ENCODE measurements at regions not wholly inside any gene's neighbourhood (a gene's known extent, or its start where the extent isn't known, plus 50 kb on each side); places are given as distances from the start of the nearest gene placed in this dataset.

GRCh38 chr13:73440296-73440895 lies 381.6 kb downstream of the KLF5 start:
- DNase-seq (ENCODE audit: low read depth): no peak

GRCh38 chr13:73433890-73434289 lies 375.1 kb downstream of the KLF5 start:
- DNase-seq (ENCODE audit: low read depth): no peak

GRCh38 chr13:73433458-73433857 lies 374.7 kb downstream of the KLF5 start:
- no peak for DNase-seq (ENCODE audit: low read depth)

GRCh38 chr13:73429701-73430100 lies 370.9 kb downstream of the KLF5 start:
- no peak for DNase-seq (ENCODE audit: low read depth)

GRCh38 chr13:73428706-73429105 lies 369.9 kb downstream of the KLF5 start:
- no peak for DNase-seq (ENCODE audit: low read depth)

GRCh38 chr13:73428137-73428536 lies 369.3 kb downstream of the KLF5 start:
- no peak for DNase-seq (ENCODE audit: low read depth)

GRCh38 chr13:73422973-73423372 lies 364.2 kb downstream of the KLF5 start:
- DNase-seq (ENCODE audit: low read depth): no peak

- no peak for DNase-seq (ENCODE audit: low read depth)
Observed at GRCh38 chr13:73421310-73421912, 362.6 kb downstream of the KLF5 start.

GRCh38 chr13:73419186-73419585 lies 360.4 kb downstream of the KLF5 start:
- DNase-seq (ENCODE audit: low read depth): no peak

- no peak for DNase-seq (ENCODE audit: low read depth)
Observed at GRCh38 chr13:73417012-73417615, 358.3 kb downstream of the KLF5 start.

- DNase-seq (ENCODE audit: low read depth): no peak
Observed at GRCh38 chr13:73416093-73416492, 357.3 kb downstream of the KLF5 start.

GRCh38 chr13:73413656-73414055 lies 354.9 kb downstream of the KLF5 start:
- DNase-seq (ENCODE audit: low read depth): no peak

GRCh38 chr13:73412933-73413332 lies 354.1 kb downstream of the KLF5 start:
- no peak for DNase-seq (ENCODE audit: low read depth)

- no peak for DNase-seq (ENCODE audit: low read depth)
Observed at GRCh38 chr13:73411067-73411809, 352.4 kb downstream of the KLF5 start.

GRCh38 chr13:73406454-73406853 lies 347.6 kb downstream of the KLF5 start:
- no peak for DNase-seq (ENCODE audit: low read depth)

- DNase-seq (ENCODE audit: low read depth): no peak
Observed at GRCh38 chr13:73404581-73404980, 345.8 kb downstream of the KLF5 start.

GRCh38 chr13:73403355-73404120 lies 344.7 kb downstream of the KLF5 start:
- no peak for DNase-seq (ENCODE audit: low read depth)

- no peak for DNase-seq (ENCODE audit: low read depth)
Observed at GRCh38 chr13:73401769-73402168, 343.0 kb downstream of the KLF5 start.

GRCh38 chr13:73399347-73400216 lies 340.8 kb downstream of the KLF5 start:
- no peak for DNase-seq (ENCODE audit: low read depth)

- DNase-seq (ENCODE audit: low read depth): no peak
Observed at GRCh38 chr13:73397496-73398305, 338.9 kb downstream of the KLF5 start.
